ENCODE measurements at regions not wholly inside any gene's neighbourhood (a gene's known extent, or its start where the extent isn't known, plus 50 kb on each side); places are given as distances from the start of the nearest gene placed in this dataset.
"Not testable (repeated sequence)": the region's sequence is repeated elsewhere in the genome, so short reads cannot be mapped to it uniquely, and the experiment has no call there.

DNA sequence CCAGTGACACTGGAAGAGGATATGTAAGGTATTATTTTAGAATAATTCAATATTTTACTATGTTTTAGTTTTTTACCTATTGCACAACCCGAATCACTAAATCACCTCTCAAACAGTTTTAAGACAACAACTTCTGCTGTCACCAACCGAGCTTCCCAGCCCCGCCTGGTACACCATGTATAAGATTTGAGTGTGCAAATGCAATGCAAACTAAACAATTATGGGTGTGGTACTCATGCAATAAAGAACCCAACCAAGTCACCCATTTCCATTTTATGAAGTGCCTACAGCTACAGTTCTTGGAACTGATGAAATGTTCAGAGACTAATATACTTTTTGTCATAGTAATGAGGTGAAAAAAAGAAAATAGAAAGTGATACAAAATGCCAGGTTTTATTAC lies 256.2 kb downstream of the TAFA4 start:
- POLR2A ChIA-PET: no interaction called here
- no peaks in the 10 kb centered on the region for H3K36me3 Mint-ChIP-seq (ENCODE audit: low read depth)
- no peak for DNase-seq
- H3K27me3 Mint-ChIP-seq: no peaks in the 10 kb centered on the region
- no peaks in the 10 kb centered on the region for H3K9me3 Mint-ChIP-seq
- no peak overlapping the region for H3K27ac Mint-ChIP-seq
- CTCF ChIA-PET: no interaction called here
- no peak overlapping the region for H3K4me3 Mint-ChIP-seq
- H3K4me1 Mint-ChIP-seq: no peaks in the 10 kb centered on the region

DNA sequence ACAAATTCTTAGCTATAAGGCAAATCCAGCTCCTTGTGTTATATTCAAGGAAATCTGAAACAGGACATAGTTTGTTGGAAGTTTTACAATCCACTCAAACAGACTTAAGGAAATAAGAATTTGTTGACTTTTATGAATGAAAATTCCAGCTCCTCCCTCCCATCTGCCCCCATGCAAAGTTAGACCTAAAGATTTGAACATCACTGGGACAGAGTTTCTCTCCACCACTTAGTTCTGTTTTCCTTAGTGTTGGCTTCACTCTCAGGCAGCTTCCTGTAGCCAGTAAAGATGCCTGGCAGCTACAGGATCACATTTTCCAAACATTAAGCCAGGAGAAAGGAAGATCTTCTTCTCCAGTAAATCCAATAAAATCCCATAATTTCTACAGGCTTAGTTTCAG lies 265.0 kb downstream of the TAFA4 start:
- H3K4me1 Mint-ChIP-seq: no peaks in the 10 kb centered on the region
- CTCF ChIA-PET: no interaction called here

DNA sequence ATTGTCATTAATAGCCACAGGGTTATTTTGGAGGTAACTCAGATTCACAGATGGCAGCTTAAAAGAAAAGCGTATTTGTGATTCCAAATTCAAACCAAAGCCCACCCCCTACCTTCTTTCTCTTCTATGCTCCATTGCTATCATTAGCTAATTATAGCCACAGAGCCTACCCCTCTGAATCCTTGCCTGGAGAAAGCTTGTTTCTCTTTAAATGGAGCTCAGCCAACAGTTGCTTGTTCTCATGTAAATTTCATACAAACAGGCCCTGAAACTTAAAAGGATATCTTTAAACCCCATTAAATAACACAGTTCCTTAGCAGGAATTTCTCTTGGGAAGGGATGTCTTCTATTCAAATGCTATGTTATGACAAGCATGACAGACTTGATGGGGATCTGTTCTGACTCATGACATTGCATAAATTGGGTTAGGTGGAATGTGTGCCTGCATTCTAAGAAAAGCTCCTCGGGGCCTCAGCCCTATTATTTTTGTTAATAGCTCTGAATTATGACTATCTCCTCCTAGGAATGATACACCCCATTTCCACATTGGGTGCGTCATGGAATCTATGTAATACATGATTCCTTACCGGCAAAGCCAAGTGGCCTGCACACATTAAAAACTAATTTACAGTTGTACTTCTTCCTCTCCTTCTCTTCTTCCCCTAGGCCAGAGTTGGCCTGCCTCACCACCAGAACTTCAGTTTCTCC lies 265.8 kb downstream of the TAFA4 start:
- CTCF ChIA-PET: no interaction called here
- no peaks in the 10 kb centered on the region for H3K9me3 Mint-ChIP-seq

More for the DNA sequence above, 265.0 kb downstream of the TAFA4 start:
- no peaks in the 10 kb centered on the region for H3K9me3 Mint-ChIP-seq
- H3K27me3 Mint-ChIP-seq: no peaks in the 10 kb centered on the region
- DNase-seq: no peak
- H3K36me3 Mint-ChIP-seq (ENCODE audit: low read depth): no peaks in the 10 kb centered on the region
- POLR2A ChIA-PET: no interaction called here
- no peak overlapping the region for H3K27ac Mint-ChIP-seq
- H3K4me3 Mint-ChIP-seq: no peak overlapping the region

DNA sequence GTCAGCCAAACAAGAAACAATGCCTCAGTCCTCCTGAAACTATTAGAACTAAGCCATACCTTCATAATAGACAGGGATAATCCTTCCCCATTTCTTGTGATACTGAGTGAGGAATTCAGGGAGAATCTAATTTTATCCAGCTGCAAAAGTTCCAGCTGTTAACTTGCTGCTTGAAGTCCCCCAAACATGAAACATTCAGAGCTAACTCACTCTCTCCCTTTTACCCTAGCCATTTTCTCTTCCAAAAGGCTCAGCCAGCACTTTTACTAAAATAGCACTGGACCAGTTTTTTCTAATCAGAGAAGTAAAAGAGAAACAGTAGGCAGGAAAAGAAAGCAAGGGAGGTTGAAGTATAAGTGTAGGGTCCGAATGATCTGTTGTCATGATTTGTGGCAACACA lies 268.1 kb downstream of the TAFA4 start:
- H3K4me1 Mint-ChIP-seq: no peaks in the 10 kb centered on the region
- H3K27ac Mint-ChIP-seq: no peak overlapping the region
- no peak for DNase-seq
- H3K27me3 Mint-ChIP-seq: no peaks in the 10 kb centered on the region
- no peaks in the 10 kb centered on the region for H3K9me3 Mint-ChIP-seq
- no peaks in the 10 kb centered on the region for H3K36me3 Mint-ChIP-seq (ENCODE audit: low read depth)
- CTCF ChIA-PET: no interaction called here
- POLR2A ChIA-PET: no interaction called here
- no peak overlapping the region for H3K4me3 Mint-ChIP-seq

More for the DNA sequence above, 265.8 kb downstream of the TAFA4 start:
- Mint-ChIP-seq H3K27ac (no peak overlapping the region), H3K27me3 (no peaks in the 10 kb centered on the region), H3K4me3 (no peak overlapping the region), H3K36me3 (ENCODE audit: low read depth) (no peaks in the 10 kb centered on the region), H3K4me1 (no peaks in the 10 kb centered on the region)
- DNase-seq: no peak
- POLR2A ChIA-PET: no interaction called here

DNA sequence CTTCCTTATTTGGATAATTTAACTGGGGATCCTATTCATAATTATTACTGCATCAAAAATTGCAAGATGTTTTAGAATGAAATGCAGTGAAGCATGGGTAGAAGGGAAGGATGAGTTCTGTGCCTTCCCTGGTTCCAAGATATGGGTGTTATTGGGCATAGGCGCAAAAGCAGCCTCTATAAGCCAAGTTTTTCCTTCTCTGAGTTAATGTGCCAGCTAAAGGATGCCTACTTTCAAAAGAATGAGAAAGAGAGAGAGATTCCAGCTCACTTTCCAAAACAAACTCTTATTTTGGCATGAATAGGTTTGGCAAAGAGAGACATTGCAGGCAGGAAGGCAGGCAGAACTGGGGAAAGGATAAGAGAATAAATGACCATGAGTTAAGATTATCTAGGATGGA lies 270.2 kb downstream of the TAFA4 start:
- no peak for DNase-seq
- H3K9me3 Mint-ChIP-seq: no peaks in the 10 kb centered on the region
- H3K27ac Mint-ChIP-seq: no peak overlapping the region
- no peak overlapping the region for H3K4me3 Mint-ChIP-seq
- no peaks in the 10 kb centered on the region for H3K27me3 Mint-ChIP-seq
- POLR2A ChIA-PET: no interaction called here
- CTCF ChIA-PET: no interaction called here
- no peaks in the 10 kb centered on the region for H3K4me1 Mint-ChIP-seq
- no peaks in the 10 kb centered on the region for H3K36me3 Mint-ChIP-seq (ENCODE audit: low read depth)

DNA sequence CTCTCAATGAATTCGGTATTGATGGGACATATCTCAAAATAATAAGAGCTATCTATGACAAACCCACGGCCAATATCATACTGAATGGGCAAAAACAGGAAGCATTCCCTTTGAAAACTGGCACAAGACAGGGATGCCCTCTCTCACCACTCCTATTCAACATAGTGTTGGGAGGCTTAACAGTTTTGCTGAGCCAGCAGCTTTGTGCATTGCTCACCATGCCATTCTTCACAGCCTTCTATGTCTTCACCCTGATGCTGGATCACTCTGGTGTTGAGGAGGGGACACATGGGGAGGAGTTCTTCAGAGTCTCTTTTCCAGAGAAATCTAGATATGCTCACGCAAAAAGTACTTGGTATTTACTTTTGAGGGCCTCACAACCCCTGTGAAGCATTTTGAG lies 281.7 kb downstream of the TAFA4 start:
- H3K27me3 Mint-ChIP-seq; POLR2A ChIA-PET; H3K4me3 Mint-ChIP-seq; DNase-seq; CTCF ChIA-PET; H3K27ac Mint-ChIP-seq; H3K9me3 Mint-ChIP-seq; H3K36me3 Mint-ChIP-seq (ENCODE audit: low read depth); H3K4me1 Mint-ChIP-seq: not testable (repeated sequence)

DNA sequence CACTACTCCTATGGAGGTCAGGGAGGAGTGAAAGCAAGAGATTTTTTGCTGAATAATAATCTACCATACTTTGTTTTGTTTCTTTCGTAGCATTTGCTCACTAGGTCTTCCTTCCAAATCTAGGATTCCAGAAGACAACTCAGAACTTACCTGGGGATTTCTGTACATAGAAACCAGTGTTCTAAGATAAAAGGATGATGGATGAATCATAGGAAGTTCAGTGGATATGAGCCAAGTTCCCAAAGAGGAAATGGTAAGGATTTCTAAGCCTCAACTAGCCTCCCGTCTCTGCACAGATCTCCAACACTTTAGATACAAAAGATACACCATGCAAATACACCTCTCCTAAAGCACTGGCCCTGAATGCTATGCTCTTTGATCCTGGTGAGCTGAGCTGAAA lies 283.9 kb downstream of the TAFA4 start:
- H3K4me3 Mint-ChIP-seq: no peak overlapping the region
- DNase-seq: no peak
- no peak overlapping the region for H3K27ac Mint-ChIP-seq
- no peaks in the 10 kb centered on the region for H3K27me3 Mint-ChIP-seq
- ChIA-PET POLR2A (no interaction called here), CTCF (no interaction called here)
- no peaks in the 10 kb centered on the region for H3K9me3 Mint-ChIP-seq
- no peaks in the 10 kb centered on the region for H3K36me3 Mint-ChIP-seq (ENCODE audit: low read depth)
- no peaks in the 10 kb centered on the region for H3K4me1 Mint-ChIP-seq

DNA sequence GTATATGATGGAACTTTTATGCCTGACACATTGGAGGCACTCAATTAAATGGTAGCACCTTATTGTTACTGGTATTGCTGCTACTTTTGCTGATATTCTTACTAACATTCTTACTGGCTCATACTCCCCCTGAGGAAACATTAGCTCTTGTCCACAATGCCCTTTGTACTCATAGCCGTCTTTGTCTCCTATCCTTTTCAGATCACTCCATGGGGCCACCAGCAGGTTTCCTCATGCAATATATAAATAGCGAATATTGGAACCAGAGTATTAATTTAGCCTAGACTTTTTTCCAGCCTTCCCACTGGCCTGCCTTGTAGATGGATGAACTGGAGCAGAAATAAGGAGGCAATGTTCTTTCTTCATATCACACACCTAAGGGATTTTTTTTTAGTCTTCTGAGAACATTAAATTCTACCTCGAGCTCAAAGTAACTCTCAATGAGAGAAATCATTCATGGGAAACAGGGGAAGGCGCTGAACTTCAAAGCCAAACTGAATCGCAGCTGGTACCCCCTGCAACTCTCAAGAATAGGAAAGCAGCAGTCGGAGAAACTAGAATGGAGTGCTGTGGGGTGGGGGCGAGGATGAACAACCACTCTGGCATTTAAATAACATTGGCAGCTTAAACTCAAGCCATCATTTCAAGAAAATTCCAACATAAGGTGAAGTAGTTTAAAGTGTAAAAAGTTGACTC lies 300.3 kb downstream of the TAFA4 start:
- ChIA-PET CTCF (no interaction called here), POLR2A (no interaction called here)
- Mint-ChIP-seq H3K36me3 (ENCODE audit: low read depth) (no peaks in the 10 kb centered on the region), H3K4me3 (no peak overlapping the region), H3K9me3 (no peaks in the 10 kb centered on the region), H3K27me3 (no peaks in the 10 kb centered on the region), H3K4me1 (no peaks in the 10 kb centered on the region), H3K27ac (no peak overlapping the region)
- no peak for DNase-seq

DNA sequence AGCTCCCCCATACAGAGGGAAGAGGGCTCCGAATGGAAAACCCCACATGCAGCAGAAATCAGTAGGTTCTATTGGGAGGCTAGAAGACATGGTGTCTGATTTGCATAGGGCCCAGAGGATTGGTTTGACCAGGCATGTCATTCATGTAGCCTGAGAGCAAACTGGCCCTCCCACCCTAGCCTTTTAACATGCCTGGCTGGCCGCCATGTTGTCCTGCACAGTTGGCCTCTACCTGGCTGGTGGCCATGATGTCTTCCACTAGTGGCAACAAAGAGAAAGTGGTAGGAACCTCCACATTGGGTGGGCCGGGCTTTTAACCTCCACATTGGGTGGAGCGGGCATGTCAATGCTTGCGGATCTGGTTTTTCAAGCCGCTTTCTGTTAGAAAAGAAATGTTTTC lies 312.1 kb downstream of the TAFA4 start:
- Mint-ChIP-seq H3K27ac (no peak overlapping the region), H3K4me1 (no peaks in the 10 kb centered on the region), H3K9me3 (no peaks in the 10 kb centered on the region), H3K27me3 (no peaks in the 10 kb centered on the region), H3K4me3 (no peak overlapping the region), H3K36me3 (ENCODE audit: low read depth) (no peaks in the 10 kb centered on the region)
- DNase-seq: no peak
- CTCF ChIA-PET: no interaction called here
- POLR2A ChIA-PET: no interaction called here

DNA sequence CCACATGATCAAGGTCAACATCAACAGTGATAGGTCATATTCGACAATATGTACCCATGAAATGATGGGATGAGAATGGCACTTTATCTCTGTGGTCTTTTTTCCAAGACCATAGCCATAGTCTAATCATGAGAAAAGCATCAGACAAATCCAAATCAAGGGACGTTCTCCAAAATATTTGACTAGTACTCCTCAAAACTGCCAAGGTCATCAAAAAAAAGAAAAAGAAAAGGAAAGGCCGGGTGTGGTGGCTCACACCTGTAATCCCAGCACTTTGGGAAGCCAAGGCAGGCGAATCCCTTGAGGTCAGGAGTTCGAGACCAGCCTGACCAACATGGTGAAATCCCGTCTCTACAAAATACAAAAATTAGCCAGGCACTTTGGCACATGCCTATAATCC lies 318.3 kb downstream of the TAFA4 start:
- H3K9me3 Mint-ChIP-seq: peaks cover 10% of the 10 kb centered on the region
- H3K36me3 Mint-ChIP-seq (ENCODE audit: low read depth): no peaks in the 10 kb centered on the region
- H3K4me1 Mint-ChIP-seq: no peaks in the 10 kb centered on the region
- H3K4me3 Mint-ChIP-seq: no peak overlapping the region
- POLR2A ChIA-PET: no interaction called here
- CTCF ChIA-PET: no interaction called here
- H3K27me3 Mint-ChIP-seq: no peaks in the 10 kb centered on the region
- no peak for DNase-seq
- no peak overlapping the region for H3K27ac Mint-ChIP-seq

DNA sequence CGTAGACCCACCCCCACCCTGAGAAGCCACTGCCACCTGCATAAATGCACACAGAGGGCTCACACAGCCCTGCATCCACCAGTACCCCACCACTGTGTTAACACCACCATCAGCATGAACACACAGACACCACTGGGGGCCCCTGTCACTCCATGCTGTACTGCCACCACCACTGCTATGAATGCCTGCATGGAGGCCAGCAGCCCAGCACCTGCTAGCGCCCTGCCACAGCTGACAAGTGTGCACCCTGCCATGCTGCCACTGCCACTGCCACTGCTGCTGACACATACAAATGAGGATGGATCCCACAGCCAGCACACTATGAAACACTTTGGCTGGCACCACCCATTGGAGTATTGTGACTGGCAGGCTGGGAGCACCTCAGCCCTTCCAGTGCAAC lies 361.0 kb downstream of the TAFA4 start:
- ChIA-PET POLR2A (no interaction called here), CTCF (no interaction called here)
- no peaks in the 10 kb centered on the region for H3K36me3 Mint-ChIP-seq (ENCODE audit: low read depth)
- no peaks in the 10 kb centered on the region for H3K27me3 Mint-ChIP-seq
- no peaks in the 10 kb centered on the region for H3K9me3 Mint-ChIP-seq
- no peak overlapping the region for H3K27ac Mint-ChIP-seq
- no peaks in the 10 kb centered on the region for H3K4me1 Mint-ChIP-seq
- no peak overlapping the region for H3K4me3 Mint-ChIP-seq
- DNase-seq: no peak

DNA sequence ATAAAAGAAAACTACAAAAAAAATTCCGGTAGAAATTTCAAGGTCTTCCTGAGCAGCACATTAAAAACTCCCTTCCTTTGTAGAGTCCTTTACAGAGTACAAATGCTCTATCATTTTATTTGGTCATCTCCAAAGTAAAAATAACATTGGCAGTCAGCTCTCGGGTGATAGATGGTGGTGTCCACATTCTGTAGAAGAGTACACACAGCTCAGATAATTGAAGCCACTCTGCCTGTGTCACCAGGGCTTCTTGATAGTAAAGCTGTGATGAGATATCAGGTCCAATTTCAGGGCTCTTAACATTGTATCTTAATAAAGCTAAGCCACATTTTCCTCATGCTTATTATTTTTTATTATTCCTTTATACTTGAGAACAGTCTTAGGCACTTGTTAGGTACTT lies 371.6 kb downstream of the TAFA4 start:
- no peak overlapping the region for H3K27ac Mint-ChIP-seq
- DNase-seq: no peak
- no peaks in the 10 kb centered on the region for H3K9me3 Mint-ChIP-seq
- no peak overlapping the region for H3K4me3 Mint-ChIP-seq
- H3K36me3 Mint-ChIP-seq (ENCODE audit: low read depth): no peaks in the 10 kb centered on the region
- ChIA-PET CTCF (no interaction called here), POLR2A (no interaction called here)
- no peaks in the 10 kb centered on the region for H3K4me1 Mint-ChIP-seq
- H3K27me3 Mint-ChIP-seq: no peaks in the 10 kb centered on the region

DNA sequence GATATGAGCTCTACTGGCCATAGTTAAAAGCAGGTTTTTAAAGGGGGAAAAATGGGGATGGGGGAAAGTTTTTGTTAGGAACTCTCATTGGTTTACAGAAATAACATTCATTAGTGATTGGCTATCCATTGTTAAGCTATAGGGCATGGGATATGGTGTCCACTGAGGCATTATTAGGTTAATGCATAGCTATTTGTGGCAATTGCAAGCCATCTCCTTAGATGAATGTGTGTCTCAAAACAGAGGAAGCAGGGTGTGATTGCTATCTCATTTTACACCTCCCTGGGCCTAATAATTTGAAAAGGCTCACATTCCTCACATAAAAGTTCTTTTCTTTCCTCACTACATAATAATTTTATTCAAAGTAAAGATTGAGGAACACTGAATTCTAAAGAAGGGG lies 396.6 kb downstream of the TAFA4 start:
- ChIA-PET CTCF (no interaction called here), POLR2A (no interaction called here)
- H3K4me1 Mint-ChIP-seq: no peaks in the 10 kb centered on the region

DNA sequence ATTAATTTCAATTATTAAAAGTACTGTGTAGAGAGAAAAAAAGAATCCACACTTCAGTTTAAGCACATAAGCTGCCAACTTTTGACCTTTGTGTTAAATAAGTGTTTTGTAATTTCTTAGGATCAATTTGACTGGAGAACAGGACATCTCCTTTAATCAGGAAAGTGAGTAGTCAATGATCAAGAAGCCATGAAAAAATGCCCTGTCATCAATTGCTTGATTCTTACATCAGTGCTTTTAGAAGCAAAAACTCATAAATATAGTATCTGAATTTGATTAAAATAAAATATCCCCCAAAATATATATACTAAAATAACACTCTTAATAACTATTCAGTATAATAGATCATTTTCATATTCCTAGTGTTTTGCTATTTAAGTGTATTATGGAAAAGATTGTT lies 409.0 kb downstream of the TAFA4 start:
- ChIA-PET POLR2A (no interaction called here), CTCF (no interaction called here)
- Mint-ChIP-seq H3K27ac (no peak overlapping the region), H3K36me3 (ENCODE audit: low read depth) (no peaks in the 10 kb centered on the region), H3K4me1 (no peaks in the 10 kb centered on the region), H3K27me3 (no peaks in the 10 kb centered on the region), H3K9me3 (no peaks in the 10 kb centered on the region), H3K4me3 (no peak overlapping the region)
- no peak for DNase-seq

More for the DNA sequence above, 396.6 kb downstream of the TAFA4 start:
- H3K9me3 Mint-ChIP-seq: no peaks in the 10 kb centered on the region
- no peaks in the 10 kb centered on the region for H3K27me3 Mint-ChIP-seq
- DNase-seq: no peak
- H3K36me3 Mint-ChIP-seq (ENCODE audit: low read depth): no peaks in the 10 kb centered on the region
- H3K4me3 Mint-ChIP-seq: no peak overlapping the region
- no peak overlapping the region for H3K27ac Mint-ChIP-seq

Data from activated CD4-positive, alpha-beta T cell treated with anti-CD3 and anti-CD28 coated beads, Interleukin-2, amount 10 ng/mL, durations not matched to agents 7 days and 5 days (primary cell).